ENCODE measurements at regions not wholly inside any gene's neighbourhood (a gene's known extent, or its start where the extent isn't known, plus 50 kb on each side); places are given as distances from the start of the nearest gene placed in this dataset.
"Not testable (repeated sequence)": the region's sequence is repeated elsewhere in the genome, so short reads cannot be mapped to it uniquely, and the experiment has no call there.

DNA sequence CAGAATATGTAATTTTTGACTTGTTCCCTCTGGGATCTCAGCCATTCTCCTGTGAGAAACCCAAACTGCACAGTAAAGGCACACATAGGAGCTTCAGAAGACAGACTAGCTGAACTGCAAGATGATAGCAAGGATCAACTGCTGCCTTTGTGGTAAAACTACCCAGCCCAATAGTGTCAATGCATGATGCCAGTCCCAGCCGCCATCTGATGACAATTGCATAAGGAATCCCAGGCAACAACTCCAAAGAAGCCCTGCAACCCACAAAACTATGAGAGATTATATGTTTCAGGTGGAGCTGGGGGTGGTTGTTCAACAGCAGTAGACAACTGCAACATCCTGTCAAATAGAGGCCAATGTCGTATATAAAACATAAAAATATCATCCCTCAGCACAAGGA is 192.4 kb upstream of the ARPP21 start:
- no peak for DNase-seq (ENCODE audit: low read depth)
- no peak overlapping the region for H3K4me3 ChIP-seq (ENCODE audit: low read depth, low read length)
- TF ChIP-seq, protein P1, sequence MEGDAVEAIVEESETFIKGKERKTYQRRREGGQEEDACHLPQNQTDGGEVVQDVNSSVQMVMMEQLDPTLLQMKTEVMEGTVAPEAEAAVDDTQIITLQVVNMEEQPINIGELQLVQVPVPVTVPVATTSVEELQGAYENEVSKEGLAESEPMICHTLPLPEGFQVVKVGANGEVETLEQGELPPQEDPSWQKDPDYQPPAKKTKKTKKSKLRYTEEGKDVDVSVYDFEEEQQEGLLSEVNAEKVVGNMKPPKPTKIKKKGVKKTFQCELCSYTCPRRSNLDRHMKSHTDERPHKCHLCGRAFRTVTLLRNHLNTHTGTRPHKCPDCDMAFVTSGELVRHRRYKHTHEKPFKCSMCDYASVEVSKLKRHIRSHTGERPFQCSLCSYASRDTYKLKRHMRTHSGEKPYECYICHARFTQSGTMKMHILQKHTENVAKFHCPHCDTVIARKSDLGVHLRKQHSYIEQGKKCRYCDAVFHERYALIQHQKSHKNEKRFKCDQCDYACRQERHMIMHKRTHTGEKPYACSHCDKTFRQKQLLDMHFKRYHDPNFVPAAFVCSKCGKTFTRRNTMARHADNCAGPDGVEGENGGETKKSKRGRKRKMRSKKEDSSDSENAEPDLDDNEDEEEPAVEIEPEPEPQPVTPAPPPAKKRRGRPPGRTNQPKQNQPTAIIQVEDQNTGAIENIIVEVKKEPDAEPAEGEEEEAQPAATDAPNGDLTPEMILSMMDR (IDR thresholded peaks at IDR 0.05; ENCODE audit: insufficient read depth, low read length) = no peak

DNA sequence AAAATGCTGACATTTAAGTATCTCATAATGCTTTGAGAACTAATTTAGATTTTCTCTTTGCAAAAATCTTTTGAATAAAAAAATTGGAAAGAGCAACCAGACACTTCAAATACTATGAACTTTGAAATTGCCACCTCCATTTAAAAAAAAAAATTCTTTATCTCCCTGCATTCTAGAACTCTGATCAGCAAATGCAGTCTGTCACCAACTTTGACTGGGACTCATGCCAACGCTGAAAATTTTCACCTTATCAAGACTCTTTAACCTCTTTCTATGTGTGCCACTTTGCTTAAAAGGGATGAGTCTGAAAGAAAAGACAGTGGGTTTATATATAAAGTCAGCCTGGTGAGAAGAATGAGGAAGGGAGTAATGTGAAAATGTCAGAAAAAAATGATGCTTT is 191.2 kb upstream of the ARPP21 start:
- H3K4me3 ChIP-seq (ENCODE audit: low read depth, low read length) = no peak overlapping the region
- no peak for DNase-seq (ENCODE audit: low read depth)
- TF ChIP-seq, protein P1 (IDR thresholded peaks at IDR 0.05; ENCODE audit: insufficient read depth, low read length) = no peak

DNA sequence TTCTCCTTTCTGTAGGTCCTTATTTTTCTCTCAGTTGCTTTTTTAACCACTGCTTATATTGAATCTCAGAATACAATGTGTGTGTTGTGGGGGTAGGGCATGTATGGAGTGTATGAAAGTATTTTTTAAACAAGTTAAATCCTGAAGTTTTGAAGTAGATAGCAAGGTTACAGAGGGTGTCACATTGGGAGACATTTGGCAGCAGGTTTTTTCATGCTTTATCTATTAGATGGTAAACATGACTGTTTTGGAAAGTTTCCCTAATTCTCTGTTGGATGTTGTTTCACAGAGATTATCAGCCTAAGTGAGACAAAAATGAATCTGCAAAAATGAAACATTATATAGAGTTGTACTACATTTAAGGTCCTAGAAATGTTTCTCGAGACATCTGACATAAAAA is 190.6 kb upstream of the ARPP21 start:
- DNase-seq (ENCODE audit: low read depth) = no peak
- TF ChIP-seq, protein P1 (IDR thresholded peaks at IDR 0.05; ENCODE audit: insufficient read depth, low read length) = no peak

DNA sequence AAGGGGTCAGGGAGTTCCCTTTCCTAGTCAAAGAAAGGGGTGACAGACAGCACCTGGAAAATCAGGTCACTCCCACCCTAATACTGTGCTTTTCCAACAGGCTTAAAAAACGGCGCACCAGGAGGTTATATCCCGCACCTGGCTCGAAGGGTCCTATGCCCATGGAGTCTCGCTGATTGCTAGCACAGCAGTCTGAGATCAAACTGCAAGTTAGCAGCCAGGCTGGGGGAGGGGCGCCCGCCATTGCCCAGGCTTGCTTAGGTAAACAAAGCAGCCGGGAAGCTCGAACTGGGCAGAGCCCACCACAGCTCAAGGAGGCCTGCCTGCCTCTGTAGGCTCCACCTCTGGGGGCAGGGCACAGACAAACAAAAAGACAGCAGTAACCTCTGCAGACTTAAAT is 184.5 kb upstream of the ARPP21 start:
- not testable (repeated sequence) for H3K4me3 ChIP-seq (ENCODE audit: low read depth, low read length); DNase-seq (ENCODE audit: low read depth)

More for the DNA sequence above, 190.6 kb upstream of the ARPP21 start:
- no peak overlapping the region for H3K4me3 ChIP-seq (ENCODE audit: low read depth, low read length)

DNA sequence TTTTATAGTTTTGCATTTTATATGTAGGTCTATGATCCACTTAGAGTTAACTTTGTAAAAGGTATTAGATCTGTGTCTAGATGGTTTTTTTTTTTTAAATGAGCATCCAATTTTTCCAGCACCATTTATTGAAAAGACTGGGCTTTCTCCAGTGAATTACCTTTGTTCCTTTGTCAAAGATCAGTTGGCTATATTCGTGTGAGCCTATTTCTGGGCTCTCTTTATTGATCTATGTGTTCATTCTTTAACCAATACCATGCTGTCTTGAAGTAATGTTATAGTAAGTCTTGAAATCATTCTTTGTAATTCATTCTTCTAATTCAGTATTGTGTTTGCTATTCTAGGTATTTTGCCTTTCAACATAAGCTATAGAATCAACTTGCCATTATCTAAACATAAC is 165.4 kb upstream of the ARPP21 start:
- TF ChIP-seq, protein P1 (IDR thresholded peaks at IDR 0.05; ENCODE audit: insufficient read depth, low read length) = no peak
- no peak for DNase-seq (ENCODE audit: low read depth)
- no peak overlapping the region for H3K4me3 ChIP-seq (ENCODE audit: low read depth, low read length)

DNA sequence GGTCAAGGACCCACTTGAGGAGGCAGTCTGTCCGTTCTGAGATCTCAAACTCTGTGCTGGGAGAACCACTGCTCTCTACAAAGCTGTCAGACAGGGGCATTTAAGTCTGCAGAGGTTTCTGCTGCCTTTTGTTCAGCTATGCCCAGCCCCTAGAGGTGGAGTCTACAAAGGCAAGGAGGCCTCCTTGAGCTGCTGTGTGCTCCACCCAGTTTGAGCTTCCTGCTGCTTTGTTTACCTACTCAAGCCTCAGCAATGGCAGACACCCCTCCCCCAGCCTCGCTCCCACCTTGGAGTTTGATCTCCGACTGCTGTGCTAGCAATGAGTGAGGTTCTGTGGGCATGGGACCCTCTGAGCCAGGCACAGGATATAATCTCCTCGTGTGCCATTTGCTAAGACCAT is 156.8 kb upstream of the ARPP21 start:
- H3K4me3 ChIP-seq (ENCODE audit: low read depth, low read length) = not testable (repeated sequence)

DNA sequence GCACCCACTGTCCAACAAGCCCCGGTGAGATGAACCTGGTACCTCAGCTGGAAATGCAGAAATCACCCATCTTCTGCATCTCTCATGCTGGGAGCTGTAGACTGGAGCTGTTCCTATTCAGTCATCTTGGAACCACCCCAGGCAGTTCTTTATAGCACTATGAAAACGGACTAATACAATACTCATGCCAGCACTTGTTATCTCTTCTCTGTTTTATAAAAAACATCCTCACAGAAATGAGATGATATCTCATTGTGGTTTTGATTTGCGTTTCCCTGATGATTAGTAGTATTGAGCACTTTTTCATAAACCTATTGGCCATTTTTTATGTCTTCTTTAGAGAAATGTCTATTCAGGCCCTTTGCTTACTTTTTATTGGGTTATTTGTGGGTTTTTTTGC is 156.2 kb upstream of the ARPP21 start:
- TF ChIP-seq, protein P1 (IDR thresholded peaks at IDR 0.05; ENCODE audit: insufficient read depth, low read length) = no peak
- no peak overlapping the region for H3K4me3 ChIP-seq (ENCODE audit: low read depth, low read length)
- DNase-seq (ENCODE audit: low read depth) = no peak

More for the DNA sequence above, 156.8 kb upstream of the ARPP21 start:
- DNase-seq (ENCODE audit: low read depth) = not testable (repeated sequence)

DNA sequence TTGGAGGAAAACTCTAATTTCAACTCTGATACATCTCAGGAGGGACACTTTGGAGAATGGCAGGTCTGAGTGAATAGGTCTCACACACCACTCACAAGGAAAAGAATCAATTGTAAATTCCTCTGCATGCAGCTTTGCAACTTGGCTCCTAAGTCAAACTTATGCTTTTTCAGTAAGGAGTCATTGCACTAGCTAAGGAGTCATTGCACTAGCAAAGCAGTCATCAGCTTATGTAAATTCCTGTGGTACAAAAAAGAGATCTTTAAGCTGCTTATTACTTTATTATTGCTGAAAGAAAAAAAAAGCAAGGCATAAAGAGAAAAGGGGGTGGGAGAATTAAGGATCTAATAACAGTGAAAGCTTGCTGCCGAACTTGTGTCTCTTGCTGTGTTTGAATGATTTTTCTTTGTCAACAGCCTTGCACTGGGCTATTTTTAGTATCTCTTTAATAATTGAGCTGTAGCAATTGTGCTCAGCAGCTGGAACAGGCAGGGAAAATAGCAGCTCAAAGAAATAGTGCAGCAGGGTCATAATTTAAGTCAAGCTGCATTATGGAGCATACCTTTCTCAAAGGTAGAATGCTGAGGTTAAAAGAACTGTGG is 154.3 kb upstream of the ARPP21 start:
- no peak overlapping the region for H3K4me3 ChIP-seq (ENCODE audit: low read depth, low read length)
- TF ChIP-seq, protein P1 (IDR thresholded peaks at IDR 0.05; ENCODE audit: insufficient read depth, low read length) = no peak
- no peak for DNase-seq (ENCODE audit: low read depth)
